Activated gamma-delta T cell (primary cell): ENCODE measurements at regions not wholly inside any gene's neighbourhood (a gene's known extent, or its start where the extent isn't known, plus 50 kb on each side); places are given as distances from the start of the nearest gene placed in this dataset.
"Not testable (repeated sequence)": the region's sequence is repeated elsewhere in the genome, so short reads cannot be mapped to it uniquely, and the experiment has no call there.

ENCODE experiments used
- DNase-seq: peaks from one replicate; lab custom pipeline; 2025; lab: John Stamatoyannopoulos, UW

DNA sequence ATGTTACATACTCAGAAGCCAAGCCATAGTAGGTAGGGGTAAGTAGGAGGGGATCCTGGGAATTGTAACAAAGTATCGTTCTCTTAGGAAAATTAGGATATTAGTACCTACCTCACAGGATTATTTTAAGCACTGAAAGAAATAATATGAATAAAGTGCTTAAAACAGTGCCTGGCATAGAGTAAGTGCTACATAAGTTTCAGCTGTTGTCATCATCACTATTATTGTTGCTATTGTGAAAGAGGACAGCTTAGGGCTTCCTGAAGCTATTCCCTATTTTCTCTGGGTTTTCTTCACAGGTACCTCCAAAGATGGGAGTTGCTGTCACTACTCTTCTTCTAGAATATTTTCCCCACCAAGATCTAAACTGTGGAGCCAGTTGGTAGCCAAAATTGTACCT is 443.7 kb upstream of the FGF16 start:
- DNase-seq = no peak

DNA sequence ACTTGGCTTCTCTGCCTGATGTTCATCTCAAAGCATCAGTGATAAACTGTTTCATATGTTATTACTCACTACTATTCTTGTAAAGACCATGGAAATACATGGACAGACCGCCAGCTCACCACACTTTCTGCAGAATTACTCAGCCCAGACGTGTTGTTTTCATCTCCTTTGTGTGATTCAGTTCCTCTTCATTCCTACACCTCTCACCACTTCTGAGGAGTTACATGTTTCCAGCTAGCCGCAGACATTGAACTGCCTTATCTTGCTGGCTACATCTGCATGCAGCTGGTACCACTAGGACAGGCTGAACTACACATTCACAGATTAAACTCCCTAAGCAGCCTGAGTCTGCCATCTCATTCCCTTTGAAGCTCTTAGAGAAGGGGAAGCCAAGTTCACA is 443.2 kb upstream of the FGF16 start:
- DNase-seq = no peak

DNA sequence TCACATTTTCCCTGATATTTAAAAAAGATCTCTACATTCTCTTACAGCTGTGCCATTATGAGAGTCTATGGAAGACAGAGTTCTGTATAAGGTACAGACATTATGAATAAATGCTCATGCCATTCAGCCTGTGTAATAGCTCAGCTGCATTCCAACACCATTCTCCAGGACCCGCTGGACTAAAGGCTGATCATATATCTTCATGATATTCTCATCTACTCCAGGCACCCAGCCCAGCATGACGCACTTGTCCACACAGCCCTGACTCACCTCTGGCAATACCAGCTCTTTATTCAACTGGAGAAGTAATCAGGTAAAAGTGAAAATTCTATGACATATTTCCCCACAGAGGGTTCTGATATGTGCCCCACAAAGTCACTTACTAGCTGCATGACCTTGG is 437.5 kb upstream of the FGF16 start:
- no peak for DNase-seq

DNA sequence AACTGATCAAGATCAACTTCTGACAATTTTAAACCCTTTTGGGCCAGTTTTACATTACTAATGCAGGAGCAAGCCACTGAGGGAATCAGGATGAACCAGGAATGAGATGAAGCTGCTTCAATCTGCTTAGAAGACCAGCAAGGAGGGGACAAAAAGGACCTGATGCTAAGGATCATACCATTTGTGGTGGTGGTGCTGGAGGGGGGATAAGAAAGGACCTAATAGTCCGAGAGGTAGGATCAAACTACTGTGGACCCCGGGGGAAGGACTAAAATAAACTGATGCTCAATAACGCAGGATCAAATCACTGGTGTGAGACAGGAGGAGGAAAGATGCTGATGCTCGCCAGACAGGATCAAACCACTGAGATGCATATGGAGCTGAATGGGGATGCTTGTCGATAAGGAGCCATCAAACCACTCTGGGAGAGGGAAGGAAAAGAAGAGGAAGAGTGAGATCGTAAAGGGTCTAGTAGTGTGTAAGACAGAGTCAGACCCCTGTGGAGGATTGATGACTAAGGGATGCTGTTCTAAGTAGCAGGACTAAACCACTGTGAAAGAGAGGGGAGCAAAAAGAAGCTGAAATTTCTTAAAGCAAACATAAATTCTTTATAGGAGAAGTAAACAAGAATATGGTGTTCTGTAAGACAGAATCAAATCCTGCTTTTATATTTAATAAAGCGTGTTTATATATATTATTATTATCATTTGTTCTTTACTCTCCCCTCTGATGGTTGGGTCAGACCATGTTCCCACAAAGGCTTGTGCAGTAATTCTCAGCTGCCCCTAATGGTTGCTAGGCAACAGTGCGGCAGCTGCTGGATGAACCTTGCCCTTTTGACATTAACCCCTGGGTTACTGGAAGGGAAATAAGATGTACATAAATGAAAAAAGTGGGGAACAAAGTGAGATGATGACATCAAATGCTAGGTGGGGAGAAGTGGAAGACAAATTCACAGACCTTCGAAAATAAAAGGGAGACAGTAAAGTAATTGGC is 432.5 kb upstream of the FGF16 start:
- no peak for DNase-seq

DNA sequence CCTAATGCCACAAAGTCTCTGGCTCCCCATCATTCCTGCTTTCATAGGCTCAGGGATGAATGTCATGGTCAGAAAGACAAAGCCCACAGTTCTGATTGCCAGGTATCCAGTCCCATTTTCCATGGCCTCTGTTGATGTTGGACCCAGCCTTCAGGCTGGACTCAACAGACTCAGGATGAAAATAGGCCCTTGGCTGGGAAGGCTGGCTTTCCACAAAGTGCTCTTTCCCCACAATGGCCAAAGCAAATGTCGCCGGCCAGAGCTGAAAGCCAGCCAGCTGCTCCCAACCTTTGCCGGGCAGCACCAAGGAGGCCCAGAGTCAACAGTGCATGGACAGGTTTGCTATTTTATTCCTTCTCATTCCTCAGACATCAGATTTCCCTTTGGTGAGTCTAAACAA is 430.1 kb upstream of the FGF16 start:
- no peak for DNase-seq

DNA sequence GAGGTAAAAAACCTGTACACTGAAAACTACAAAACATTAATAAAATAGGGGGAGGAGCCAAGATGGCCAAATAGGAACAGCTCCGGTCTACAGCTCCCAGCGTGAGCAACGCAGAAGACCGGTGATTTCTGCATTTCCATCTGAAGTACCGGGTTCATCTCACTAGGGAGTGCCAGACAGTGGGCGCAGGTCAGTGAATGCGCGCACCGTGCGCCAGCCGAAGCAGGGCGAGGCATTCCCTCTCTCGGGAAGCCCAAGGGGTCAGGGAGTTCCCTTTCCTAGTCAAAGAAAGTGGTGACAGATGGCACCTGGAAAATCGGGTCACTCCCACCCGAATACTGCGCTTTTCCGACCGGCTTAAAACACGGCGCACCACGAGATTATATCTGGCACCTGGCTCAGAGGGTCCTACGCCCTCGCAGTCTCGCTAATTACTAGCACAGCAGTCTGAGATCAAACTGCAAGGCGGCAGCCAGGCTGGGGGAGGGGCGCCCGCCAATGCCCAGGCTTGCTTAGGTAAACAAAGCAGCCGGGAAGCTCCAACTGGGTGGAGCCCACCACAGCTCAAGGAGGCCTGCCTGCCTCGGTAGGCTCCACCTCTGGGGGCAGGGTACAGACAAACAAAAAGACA is 400.9 kb upstream of the FGF16 start:
- not testable (repeated sequence) for DNase-seq

DNA sequence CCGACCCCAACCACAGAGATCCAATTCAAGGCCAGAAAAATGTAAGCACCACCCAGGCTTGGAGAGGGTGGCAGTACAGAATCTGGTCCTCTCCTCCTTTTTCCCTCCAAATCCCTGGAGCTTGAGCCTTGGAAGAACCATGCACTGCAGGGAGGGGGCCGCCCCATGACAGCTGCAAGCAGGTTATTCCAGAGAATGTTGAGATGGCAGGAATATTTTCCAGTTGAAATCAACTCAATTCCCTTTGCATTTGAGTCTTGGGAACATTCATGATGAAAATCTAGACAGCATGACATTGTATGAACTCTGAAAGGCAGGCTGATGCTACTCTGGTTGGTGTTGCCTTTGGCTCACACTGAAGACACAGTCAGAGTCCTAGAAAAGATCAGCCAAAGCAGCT is 386.6 kb upstream of the FGF16 start:
- no peak for DNase-seq

DNA sequence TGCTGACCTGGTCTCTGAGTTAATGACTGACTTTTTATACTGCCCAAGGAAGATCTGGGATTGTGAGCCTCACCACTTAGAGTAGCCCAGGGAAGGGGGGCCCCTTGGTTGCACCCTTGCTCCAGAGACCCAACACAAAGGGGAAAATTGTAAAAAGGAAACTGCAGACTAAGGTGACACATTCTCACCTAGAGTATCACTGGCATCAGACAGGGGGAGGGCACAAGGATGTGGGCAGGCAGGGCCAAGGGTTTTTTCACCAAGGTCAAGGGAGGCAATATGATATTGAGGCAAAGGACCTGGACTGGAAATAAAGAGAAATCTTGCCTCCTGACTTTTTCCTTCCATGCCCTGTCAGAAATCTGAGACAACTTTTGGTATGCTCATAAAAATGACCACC is 386.2 kb upstream of the FGF16 start:
- no peak for DNase-seq

DNA sequence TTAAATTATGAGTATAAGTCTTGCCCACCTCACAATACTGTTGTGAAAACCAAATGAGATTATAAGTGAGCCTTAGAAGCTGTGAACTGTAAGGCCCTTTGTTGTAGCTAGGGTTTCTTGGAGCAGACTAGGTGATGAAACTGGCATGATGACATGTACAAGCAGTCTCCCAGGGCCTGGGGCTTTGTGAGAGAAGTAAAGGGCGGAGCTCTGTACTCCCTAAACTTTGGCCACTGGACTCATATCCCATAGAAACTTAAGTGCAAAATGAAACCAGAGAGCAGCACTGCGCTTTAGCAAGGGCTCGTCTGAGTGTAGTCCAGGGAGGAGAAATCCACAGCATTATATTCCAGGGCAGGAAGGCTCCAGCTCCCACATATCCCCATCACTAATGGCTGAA is 385.6 kb upstream of the FGF16 start:
- no peak for DNase-seq

DNA sequence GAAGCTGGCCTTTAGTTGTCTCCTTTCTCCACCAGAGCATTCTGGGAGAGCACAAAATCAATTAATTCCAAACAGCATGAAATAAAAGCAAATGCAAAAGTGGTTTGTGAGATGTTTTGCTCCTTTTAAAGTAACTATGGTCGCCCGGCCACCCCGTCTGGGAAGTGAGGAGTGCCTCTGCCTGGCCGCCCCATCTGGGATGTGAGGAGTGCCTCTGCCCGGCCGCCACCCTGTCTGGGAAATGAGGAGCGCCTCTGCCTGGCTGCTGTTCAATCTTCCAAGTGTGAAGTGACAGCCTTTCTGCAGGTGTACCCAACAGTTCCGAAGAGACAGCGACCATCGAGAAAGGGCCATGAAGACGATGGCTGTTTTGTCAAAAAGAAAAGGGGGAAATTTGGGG is 381.3 kb upstream of the FGF16 start:
- no peak for DNase-seq

DNA sequence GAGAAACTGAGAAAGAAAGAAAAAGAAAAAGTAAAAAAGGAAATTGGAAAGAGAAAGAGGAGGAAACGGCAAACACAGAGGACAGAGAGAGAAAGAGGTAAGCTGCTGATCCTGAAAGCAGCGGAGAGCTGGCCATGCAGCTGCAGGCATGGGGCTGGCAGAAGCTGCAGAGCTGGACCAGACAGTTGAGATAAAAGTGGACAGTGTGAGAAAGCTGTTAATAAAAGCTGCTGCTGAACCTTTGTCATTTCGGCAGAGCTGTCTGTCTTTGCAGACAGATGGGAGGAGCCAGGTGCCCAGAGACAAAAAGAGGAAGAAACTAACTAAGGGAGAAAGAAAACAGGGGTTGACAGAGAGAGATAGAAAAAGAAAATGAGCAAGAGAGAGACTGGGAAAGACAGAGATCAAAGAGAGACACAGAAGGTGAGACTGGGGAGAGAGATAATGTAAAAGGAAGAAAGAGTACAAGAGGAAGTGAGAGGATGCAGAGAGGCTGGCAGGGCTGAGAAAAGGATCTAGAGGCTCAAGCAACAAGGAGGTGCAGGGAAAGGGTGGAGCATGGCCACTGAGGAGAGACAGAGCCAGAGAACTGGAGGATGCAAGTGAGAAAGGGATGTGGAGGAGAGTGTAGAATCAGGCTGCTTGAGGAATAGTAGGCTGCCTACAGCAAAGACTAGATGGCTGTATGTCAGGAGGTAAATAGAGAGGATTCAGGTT is 376.8 kb upstream of the FGF16 start:
- no peak for DNase-seq

DNA sequence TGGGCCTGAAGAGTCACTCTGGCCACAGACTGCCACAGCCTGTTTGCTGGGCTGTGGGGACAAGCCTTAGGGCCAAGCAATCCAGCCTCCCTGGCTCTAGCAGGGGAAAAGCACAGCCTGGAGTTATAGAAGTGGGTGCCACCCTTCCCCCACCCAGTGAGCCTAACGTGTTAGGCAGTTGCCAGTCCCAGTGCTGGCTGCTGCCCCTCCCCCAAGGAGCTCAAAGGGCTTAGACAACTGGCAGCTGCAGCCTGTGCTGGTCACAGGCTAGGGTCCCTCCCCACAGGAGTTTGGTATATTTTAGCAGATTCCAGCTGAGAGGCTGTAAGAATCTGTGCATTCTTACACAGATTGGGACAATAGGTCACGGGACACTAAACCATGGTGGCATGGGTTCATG is 370.3 kb upstream of the FGF16 start:
- DNase-seq = no peak

DNA sequence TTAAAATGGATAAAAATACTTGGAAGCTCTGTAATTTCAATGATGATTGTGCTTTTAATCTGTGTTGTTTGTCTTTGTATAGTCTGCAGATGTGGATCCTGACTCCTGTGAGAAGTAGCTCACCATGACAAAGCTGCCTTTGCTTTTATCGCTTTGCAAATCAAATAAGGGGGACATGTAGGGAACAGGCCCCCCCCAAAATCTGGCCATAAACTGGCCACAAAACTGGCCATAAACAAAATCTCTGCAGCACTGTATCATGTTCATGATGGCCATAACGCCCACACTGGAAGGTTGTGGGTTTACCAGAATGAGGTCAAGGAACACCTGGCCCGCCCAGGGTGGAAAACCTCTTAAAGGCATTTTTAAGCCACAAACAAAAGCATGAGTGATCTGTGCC is 366.0 kb upstream of the FGF16 start:
- not testable (repeated sequence) for DNase-seq

DNA sequence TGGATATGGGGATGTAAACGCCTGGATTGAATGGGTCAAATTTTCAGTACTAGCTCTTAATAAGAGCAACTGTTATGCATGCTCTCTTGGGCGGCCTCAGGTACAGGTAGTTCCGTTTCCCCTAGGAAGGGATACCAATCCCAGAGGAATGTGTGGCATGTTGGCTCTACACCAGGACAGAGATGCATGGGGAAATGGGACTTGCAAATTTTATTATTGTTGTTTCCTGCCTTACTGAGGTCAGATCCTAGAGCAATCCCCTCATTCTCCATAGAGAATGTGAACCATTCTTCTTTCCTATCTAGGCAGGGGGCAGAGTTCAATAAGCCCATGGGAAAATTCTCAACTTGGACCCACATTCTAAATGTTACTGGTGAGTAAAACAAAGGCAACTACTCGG is 361.8 kb upstream of the FGF16 start:
- no peak for DNase-seq

DNA sequence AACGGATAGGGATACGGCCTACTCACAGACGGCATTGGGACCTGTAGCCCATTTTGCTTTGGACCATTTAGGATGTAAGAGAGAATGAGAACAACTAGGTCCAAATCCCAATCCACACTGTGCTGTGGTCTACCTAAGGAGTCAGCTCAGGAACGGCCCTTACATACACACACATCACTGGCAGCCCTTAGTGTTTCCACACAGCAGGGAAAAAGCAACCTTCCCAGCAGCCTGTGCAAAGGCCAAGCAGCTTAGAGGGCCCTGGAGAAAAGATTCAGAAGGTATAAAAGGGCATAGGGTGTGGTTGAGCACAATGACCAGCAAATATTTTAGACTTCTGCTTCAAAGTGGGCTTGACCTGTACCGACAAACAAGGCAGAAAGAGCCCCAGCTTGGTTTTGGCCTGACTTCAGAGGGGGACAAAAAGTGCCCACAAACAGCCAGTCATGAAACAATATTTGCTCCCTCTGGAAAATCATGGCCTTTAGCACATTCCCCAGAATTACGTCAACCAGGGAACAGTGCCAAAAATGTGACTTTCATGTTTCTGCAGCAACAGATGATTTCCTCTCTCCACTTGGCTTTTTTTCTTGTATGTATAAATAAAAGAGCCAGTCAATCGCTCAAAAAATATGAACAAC is 359.5 kb upstream of the FGF16 start:
- no peak for DNase-seq

DNA sequence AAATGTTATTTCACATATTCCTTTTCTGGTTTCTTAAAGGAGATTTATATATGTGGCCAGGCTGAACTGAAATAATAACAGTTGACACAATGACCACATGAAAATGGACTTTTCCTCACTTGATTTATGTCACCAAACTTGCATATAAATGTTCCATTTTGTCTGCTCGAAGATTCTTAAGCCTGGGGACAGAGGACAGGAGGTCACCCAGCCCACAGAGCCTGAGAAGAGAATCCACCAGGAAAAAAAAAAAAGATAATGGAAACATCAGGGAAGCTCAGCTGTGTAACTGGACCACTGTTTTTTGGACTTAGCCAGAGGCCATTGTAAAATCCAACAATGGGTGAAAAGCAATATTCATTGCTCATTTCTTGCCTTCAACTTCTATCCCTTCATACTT is 359.0 kb upstream of the FGF16 start:
- no peak for DNase-seq

DNA sequence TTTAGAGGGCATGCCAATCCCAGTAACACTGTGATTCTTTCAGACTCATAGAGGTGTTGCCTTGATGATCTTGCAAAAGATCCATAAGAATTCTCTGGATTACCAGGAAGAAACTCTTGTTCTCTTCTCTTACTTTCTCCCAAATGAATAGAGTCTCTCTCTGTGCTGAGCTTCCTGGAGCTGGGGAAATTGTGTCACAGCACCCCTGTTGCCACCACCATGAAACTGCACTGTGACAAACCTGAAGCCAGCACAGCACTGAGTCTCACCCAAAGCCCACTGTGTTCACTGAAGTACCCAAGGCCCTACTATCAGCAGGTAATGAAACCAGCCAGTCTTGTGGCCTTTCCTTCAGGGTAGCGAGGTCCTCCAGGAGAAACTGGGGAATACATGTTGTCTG is 332.7 kb upstream of the FGF16 start:
- DNase-seq = no peak

DNA sequence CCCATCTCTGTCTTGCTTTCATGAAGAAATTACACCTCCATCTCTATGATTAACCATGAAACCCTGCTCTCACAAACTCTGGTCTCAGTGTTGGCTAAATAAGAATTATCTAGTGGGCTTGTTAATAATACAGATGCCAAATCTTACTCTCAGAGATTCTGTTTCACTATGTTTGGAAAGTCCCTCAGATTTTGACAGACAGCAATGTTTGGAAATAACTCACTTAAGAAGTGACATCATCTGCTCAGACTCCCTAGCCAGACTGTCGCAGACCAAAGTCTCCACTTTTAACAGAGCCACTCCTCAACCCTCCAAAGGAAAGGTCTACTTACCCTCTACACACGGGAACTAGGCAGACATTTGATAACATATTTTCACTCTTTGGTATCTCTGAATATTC is 328.5 kb upstream of the FGF16 start:
- no peak for DNase-seq

DNA sequence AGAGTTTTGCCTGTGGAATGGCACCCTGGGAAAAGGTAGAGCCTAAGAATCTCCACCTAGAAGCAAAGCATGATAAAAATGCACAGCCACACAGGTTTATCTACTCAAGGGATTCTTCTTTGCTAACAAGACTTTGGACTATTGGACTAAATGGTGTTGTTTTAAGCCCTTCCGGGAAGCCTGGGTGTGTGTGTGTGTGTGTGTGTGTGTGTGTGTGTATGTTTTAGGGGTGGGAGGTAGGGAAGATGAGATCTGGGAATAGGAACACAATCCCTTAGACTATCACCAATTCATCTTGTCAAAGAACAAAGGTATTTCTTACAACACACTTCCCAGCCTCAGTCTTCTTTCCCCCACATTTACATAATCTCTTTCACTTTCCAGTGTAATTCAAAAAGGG is 327.5 kb upstream of the FGF16 start:
- DNase-seq = no peak

DNA sequence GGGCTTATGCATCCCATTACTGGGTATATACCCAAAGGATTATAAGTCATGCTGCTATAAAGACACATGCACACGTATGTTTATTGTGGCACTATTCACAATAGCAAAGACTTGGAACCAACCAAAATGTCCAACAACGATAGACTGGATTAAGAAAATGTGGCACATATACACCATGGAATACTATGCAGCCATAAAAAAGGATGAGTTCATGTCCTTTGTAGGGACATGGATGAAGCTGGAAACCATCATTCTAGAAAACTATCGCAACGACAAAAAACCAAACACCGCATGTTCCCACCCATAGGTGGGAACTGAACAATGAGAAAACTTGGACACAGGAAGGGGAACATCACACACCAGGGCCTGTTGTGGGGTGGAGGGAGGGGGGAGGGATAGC is 323.3 kb upstream of the FGF16 start:
- not testable (repeated sequence) for DNase-seq

DNA sequence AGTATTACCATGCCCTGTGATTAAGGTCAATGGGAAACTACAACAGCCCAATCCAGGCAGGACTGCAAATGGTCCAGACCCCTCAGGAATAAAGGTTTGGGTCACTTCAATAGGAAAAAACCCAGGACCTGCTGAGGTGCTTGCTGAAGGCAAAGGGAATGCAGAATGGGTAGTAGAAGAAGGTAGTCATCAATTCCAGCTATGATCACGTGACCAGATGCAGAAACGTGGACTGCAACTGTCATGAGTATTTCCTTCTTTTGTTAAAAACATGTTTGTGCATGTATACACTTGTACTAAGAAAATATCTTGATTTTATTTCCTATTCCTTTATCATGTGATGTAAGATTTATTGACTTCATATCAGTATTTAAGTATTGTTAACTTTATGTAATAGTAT is 319.6 kb upstream of the FGF16 start:
- not testable (repeated sequence) for DNase-seq

DNA sequence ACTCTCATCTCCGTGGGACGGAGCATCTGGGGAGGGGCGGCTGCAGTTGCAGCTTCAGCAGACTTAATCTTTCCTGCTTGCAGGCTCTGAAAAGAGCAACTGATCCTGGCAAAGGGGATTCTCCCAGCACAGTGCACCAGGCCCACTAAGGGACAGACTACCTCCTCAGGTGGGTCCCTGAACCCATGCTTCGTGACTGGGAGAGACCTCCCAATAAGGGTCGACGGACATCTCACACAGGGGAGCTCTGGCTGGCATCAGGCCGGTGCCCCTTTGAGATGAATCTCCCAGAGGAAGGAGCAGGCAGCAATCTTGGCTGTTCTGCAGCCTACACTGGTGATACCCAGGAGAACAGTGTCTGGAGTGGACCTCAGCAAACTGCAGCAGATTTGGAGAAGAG is 303.3 kb upstream of the FGF16 start:
- no peak for DNase-seq
